GM19468 (cell line): ENCODE measurements at regions not wholly inside any gene's neighbourhood (a gene's known extent, or its start where the extent isn't known, plus 50 kb on each side); places are given as distances from the start of the nearest gene placed in this dataset.
"Not testable (repeated sequence)": the region's sequence is repeated elsewhere in the genome, so short reads cannot be mapped to it uniquely, and the experiment has no call there.

Source experiments
- ATAC-seq: cut with Tn5 transposase; IDR thresholded peaks from one replicate; pipeline ENCODE4 v1.9.1; 2021; ENCODE audit warnings: mild to moderate bottlenecking, moderate library complexity, moderate number of reproducible peaks; ENCODE audit not compliant: unreplicated experiment; ENCODE audit errors: extremely low read depth

DNA sequence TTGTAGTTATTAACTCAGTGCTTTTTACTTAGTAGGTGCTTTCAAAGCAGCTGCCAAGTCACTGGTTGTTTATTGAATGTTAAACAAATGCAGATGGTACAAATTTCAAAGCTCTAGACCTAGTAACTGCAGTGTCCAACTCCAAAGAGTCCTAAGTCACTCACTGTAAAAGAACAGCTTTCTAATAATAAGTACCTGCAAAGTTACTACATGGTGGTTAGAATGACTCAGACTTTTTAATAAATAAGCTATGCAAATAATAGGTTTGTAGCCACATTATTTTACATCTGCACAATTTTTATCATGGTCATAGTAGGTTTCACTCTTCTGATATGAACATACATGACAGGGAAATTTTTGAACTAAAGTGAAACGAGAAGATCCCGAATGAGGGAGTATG, 1620.4 kb upstream of the CELF4 start:
- no peak for ATAC-seq

DNA sequence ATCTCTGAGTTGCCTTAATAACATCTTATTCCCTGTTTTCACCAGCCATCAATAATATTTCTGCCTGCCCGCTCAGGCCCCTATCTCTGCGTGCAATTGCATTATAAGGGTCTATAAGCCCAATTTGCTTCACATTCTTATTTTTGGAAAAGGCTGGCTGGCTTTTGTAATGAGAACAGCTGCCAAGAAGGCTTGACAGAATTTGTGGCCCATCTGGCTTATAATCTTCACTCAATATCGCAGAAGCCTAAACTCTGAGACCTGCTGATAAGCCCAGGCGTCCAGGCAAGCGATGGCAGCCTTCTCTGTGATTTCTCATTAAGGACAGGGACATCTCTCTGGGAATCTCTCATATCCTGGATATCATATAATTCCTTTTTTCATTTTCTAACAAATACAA, 1618.6 kb upstream of the CELF4 start:
- no peak for ATAC-seq

DNA sequence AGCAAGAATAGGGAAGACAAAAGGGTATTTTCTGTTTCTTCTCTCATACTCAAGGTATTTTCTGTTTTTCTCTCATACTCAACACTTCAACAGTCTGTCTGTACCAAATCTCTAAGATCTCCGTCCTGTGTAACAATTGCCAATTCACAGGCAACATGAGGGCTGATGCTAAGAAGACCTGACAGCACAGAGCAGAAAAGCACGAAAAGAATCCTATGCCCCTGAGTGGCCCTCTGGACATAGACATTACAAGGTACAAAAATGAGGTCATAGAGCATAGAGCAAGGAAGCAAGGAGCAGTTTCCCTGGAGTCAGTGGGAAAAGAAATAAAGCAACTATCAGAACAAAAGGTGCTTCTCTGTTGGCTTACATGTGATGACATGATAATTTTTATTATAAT, 1612.6 kb upstream of the CELF4 start:
- no peak for ATAC-seq

DNA sequence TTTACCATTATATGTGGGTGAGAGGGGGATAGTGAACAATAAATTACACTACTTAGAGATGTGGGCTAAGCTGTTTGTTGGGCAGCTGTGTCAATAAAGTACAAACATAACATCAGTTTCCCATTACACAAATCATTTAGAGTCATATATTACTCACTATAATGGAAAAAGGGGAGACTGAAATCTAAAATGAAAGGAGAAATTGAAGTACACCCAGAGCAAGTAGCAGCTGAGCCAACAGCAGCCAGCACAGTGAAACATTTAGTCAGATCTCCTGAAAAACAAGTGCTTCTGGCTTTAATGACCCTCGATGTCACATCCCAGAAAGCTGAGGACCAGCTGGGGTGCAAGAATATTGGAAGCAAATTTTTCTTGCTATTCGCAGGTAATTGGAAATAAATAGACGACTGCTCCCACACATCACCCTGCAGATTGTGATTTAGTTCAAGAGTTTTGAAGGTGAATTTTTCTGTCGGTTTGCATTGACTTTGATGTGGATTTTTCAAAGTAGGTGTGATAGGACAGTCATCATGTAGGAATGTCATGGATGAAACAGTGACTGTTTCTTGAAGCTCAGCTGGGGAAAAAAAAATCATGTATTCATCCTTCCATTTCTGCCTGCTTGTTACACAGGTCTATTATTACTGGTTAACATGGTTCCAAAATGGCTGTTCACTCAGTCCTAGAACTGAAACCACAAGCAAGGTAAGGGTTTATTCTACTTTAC, 1607.3 kb upstream of the CELF4 start:
- ATAC-seq = no peak

DNA sequence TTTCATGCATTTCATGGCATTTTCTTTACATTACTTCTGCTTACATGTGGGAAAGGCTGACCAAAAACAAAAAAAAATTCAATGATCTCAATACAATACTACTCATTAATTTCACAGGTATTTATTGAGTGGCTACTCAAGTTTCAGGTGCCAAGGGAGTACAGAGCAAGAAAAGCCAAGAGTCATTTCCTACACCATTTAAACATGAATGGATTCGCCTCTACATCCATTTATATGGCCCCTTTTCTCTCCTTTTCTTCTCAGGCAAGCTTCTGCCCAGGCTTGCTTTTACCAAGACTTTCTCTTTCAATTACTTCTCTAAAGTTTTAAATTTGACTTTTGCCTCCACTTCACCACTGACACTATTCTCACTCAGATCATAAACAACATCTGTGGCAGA, 1603.1 kb upstream of the CELF4 start:
- ATAC-seq = no peak

DNA sequence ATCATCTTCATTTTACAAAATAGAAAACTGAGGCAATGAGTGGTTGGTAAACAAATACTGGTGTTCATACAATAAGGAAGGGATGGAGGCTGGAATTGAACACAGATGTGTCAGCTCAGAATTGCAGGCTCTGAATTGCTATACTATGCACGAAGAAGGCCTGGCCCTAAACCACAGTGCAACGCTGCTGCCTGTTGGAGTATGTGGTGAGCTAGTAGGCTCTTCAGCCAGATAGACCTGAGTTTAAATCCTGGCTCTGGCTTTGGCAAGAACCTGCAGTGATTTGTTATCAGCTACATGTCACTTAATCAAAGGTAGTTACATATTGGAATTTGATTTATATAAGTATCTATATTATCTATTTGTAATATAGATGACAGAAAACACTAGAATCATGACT, 1602.4 kb upstream of the CELF4 start:
- no peak for ATAC-seq

DNA sequence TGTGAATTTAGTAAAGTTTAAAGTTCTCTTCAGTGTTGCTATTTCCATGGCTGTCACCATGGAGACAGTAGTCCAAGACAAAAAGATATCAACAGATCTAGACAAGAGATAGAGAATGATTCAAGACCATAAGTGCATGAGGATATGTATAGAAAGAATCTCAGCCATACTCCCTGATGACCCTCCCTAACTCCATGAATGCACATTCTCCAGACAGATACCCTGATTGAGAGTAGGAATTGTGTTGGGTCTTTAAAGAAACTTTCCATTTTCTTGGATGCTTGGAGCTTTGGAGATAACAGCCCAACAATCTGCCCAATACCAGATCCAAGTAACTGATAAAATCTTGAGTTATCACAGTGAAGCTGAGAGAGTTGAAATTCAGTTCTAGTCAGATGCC, 1601.2 kb upstream of the CELF4 start:
- no peak for ATAC-seq

DNA sequence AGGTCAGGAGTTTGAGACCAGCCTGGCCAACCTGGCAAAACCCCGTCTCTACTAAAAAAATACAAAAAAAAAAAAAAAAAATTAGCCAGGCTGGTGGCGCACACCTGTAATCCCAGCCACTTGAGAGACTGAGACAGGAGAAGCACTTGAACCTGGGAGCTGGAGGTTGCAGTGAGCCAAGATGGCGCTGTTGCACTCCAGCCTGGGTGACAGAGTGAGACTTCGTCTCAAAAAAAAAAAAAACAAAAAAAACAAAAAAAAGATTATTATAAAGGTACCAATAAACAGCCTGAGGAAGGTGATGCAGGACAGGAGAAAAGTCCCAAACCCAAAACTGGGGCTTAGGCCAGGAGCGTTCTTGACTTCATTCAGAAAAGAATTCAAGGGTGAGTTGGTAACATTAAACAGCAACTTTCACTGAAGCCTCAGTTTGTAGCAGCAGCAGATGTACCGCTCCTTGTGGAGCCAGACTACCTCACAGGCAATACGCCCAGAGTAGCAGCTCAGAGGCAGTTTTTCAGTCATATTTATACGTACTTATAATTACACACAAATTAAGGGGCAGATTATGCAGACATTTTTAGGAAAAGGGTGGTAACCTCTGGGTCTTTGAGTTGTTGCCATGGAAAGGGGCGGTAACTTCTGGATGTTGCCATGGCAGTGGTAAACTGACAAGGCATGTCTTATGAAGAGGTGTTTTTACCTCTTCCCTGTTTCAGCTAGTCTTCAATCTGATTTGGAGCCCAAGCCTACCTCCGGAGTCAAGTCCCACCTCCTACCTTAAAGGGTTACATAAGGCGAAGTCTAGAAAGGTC, 1596.6 kb upstream of the CELF4 start:
- no peak for ATAC-seq

DNA sequence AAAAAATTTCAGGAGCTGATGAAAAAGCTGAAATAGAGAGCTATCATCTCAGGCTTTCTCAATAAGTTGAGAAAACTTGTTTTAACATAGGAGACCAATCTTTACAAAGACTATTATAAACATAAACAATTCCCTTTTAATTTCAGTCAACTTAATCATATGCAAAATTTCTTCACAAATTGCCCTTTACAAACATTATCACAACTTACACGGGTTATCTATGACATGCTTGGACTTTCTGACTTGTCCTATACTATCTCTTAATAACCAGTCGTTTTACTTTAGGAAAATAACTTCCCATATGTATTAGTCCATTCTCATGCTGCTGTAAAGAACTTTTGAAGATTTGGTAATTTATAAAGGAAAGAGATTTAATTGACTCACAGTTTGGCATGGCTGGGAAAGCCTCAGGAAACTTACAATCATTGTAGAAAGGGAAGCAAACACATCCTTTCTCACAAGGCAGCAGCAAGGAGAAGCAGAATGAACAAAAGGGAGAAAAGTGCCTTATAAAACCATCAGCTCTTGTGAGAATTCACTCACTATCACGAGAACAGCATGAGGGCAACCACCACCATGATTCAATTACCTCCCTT, 1583.7 kb upstream of the CELF4 start:
- ATAC-seq = no peak

DNA sequence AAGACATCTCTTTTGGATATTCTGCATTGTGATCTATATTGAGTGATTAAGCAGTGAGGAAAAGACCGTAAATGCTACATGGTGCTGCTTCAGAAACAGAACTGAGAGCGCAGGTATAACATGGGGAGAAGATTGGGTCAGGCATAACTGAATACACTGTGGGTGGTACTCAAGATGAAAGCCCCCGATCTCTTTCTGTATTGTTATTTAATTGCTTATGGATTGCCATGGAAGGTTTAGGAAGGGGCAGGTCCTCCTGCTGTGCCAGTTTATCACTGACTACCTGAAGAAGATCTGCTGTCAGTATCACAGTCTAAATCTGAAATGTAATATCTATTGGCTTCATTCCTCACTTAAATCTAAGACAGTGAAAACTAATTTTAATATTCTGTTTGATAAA, 1568.7 kb upstream of the CELF4 start:
- no peak for ATAC-seq

DNA sequence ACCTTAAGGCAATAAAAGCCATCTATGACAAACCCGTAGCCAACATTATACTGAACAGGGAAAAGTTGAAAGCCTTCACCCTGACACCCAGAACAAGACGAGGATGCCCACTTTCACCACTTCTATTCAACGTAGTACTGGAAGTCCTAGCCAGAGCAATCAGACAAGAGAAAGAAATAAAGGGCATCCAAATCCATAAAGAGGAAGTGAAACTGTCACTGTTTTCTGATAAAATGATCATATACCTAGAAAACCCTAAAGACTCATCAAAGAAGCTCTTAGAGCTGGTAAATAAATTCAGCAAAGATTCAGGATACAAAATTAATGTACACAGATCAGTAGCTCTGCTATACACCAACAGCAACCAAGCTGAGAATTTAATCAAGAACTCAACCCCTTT, 1561.9 kb upstream of the CELF4 start:
- not testable (repeated sequence) for ATAC-seq

DNA sequence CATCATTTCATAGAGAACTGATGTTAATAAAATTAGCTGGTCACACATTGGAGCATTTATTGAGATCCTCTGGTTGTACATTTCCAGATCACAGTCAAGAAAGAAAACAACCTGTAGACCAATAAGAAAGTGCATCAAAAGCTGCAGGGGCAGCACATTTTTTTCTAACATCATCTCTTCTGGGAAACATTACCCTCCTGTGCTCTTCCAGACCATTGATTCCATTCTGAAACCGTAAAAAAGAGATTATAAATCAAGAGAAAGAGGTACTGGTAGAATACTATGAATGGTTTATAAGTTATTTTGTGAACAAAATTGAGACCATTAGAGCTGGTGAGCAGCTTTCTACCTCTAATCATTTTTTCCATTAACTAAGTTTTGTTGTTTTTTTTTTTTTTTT, 1548.2 kb upstream of the CELF4 start:
- no peak for ATAC-seq

DNA sequence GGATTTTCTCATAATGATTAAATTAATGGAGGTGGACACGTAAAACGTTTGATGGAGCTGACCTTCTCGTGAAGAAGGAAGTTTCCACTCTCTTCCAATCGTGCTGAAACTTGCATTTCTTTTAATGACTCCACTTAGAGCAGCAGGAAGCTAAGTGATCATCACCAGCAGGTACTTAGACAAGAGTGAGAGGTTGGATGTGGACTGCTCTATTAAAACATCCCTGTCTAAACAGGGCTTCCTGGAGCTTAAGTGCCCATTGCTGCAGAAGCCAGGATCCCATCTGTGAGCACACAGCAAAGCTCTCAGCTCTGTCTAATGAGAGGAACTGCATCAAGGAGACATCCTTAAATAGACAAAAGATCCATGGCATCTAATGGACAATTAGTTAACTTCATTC, 1539.5 kb upstream of the CELF4 start:
- no peak for ATAC-seq

DNA sequence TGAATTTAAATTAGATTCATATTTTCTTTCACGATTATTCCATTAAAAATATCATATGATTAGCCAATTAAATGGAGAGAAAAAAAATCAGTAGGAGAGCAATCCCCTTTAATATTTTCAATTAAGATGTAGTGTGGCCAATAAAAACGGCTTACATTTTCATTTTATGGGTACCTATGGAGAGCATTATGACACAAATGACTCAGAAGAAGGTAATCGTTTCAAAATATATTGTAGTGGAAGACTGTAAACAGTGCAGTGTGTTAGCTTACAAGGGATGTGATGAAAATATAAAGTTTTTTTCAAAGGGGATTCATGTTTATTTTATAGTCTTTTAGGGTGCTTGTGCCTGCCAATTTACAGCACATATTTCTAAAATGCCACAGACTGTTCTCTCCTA, 1507.4 kb upstream of the CELF4 start:
- no peak for ATAC-seq

DNA sequence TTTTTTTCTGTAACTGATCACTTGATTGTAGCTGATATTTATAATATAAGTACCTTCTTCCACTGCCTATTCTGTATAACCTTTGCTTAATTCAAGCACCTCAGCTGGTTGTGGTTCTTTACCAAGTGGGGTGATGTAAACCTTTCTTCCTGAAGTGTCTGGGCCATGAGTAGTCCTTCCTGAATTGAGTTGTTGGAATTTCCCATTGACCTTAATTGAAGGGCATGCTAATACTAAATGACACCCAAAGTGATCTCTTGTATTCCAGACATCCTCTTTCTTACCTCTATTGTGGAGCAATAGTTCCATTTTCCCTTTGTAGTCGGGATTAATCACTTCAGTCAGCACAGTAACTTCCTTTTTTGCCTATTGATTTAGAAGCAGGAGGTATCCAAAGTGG, 1496.8 kb upstream of the CELF4 start:
- no peak for ATAC-seq

DNA sequence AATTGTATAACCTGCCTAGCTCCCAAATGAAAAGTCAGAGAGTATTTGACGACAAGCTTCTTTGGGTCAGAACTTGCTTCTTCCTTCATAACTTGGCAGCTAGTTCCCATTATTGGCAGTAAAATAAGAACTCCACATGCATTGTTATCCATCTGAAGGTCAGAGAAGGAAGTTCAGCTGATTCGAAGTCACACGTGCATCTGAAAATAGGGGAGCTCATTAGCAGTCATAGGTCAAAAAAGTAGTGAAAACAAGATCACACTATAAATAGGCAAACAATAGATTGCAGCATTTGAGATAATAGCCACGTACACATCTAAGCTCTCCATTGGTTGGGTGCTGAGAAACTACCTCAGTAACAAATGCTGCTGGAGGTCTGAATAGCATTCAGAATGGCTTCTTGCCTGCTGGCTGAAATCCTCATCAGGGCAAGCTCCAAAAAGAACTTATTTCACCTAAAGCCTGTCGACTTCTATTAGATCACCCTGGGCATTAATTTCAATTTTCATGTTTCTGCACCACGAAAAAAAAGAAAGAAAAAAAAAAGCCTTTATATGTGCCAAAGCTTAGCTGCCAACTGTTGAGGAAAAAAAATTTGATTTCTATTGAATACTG, 1492.9 kb upstream of the CELF4 start:
- no peak for ATAC-seq

DNA sequence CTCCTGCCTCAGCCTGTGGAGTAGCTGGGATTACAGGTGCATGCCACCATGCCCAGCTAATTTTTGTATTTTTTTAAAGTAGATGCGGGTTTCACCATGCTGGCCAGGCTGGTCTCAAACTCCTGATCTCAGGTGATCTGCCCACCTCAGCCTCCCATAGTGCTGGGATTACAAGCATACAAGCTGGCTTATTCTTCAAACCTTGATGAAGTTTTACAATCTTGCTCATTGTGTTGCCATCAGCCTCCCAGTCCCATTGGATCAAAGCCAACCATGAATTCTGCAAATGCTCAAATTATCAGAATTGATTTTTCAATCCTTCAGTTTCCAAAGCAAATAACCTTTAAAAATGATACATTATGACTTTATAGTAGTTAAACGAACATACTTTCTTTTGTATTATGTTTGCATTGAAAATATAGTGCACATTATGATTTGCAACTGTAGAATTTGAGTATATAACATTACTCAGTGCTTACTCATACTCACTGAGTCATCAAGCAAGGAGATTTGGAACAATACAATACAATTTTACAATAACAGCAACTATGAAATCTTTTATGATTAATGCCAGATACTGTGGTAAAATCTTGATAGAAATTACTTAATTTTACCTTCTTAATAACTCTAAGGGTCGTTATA, 1491.9 kb upstream of the CELF4 start:
- no peak for ATAC-seq

DNA sequence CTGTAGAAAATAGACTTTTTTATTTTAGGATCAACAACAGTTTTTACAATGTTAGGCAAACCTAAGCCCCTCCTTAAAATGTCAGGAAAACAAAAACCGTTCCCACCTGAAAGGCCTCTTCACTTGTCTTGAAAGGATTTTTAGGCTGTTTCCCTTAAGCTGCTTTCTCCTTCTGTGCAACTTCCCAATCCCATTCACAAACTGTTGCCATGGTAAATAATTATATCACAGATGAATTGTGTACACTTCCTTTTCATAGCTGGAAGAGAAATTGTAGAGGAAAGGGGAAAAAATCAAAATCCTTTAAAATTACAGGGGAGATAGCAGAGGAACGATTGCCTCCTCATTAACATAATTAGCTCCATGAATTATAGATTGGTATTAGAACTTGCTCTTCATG, 1488.0 kb upstream of the CELF4 start:
- ATAC-seq = no peak

DNA sequence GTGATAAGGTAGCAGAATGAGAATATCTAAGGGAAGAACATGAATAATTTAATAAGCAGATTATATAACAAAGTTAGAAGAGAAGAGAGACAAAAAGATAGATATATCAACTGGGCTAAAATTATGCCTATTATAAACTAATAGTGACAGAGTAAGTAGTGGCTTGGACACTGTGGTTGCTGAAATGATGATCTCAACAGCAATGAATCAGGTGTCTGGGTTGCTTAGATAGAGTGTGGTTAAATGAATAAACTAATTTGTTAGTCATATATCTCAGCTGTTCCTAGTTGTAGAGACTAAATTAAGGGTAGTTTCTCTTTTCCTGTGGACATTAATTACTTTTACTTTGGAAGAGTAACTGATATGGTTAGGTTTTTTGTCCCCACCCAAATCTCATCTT, 1485.4 kb upstream of the CELF4 start:
- no peak for ATAC-seq

DNA sequence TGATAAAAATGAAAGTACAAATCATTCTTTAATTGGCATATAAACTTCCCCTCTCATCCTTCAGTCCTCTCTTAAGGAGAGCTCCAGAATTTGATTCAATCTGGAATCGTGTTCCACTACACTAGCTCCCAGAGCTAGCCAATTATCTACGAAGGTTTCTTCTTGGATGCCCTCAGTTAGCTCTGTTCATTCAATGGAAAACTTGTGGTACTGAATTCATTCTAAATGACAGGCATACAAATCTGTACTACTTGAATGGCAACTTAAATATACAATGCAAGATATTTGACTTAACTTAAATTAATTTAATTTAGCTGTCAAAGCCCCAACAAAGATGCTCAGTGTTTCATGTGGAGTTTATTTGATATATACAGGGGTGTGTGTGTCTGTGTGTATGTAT, 1474.2 kb upstream of the CELF4 start:
- no peak for ATAC-seq

DNA sequence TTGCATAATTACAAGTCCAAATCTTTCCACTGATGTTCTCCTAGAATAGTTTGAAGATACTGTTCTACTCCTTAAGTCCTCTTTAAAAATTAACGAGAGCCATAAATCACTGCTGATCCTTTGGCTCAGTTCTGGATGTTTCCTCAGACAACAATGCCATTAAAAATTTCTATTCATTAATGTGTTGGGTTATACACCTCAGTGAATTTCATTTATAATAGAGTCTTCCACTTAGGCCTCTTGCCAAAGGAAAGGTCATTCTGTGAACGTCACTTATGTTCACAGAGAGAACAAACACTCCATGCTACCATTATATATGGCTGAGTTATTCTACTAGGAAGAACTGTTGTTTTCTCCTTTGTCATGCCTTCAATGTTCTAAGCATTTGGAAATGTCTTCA, 1472.3 kb upstream of the CELF4 start:
- no peak for ATAC-seq
